ENCODE measurements at regions not wholly inside any gene's neighbourhood (a gene's known extent, or its start where the extent isn't known, plus 50 kb on each side); places are given as distances from the start of the nearest gene placed in this dataset.
A peak's percentile ranks its signal among the peaks of the same experiment; 100 is the strongest.

DNA sequence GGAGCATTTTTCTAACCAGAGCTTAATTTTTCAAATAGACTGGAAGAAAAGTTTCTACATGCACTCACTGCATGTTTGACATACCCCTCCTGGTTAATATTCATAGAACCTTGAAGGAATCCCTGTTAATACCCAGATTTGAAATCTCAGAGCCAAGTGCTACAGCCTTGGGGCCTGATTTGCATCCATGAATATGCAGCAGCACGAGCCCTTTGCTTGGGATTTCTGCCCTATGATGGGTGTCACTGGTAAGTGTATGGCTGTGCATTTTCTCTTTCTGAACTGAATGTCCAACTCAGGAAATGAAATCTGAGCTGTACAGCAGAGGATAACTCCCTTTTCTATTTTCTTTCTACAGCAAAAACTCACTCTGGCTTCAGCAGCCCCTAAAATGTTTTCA is 1157.5 kb downstream of the XPNPEP1 start:
- TF ChIP-seq, protein P1, sequence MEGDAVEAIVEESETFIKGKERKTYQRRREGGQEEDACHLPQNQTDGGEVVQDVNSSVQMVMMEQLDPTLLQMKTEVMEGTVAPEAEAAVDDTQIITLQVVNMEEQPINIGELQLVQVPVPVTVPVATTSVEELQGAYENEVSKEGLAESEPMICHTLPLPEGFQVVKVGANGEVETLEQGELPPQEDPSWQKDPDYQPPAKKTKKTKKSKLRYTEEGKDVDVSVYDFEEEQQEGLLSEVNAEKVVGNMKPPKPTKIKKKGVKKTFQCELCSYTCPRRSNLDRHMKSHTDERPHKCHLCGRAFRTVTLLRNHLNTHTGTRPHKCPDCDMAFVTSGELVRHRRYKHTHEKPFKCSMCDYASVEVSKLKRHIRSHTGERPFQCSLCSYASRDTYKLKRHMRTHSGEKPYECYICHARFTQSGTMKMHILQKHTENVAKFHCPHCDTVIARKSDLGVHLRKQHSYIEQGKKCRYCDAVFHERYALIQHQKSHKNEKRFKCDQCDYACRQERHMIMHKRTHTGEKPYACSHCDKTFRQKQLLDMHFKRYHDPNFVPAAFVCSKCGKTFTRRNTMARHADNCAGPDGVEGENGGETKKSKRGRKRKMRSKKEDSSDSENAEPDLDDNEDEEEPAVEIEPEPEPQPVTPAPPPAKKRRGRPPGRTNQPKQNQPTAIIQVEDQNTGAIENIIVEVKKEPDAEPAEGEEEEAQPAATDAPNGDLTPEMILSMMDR (IDR thresholded peaks at IDR 0.05; ENCODE audit: insufficient read depth, low read length, poor library complexity, severe bottlenecking), result no peak
- H3K36me3 ChIP-seq (ENCODE audit: control insufficient read depth, insufficient read depth, low read length), result no peaks in the 10 kb centered on the region
- no peak overlapping the region for H3K4me3 ChIP-seq (ENCODE audit: low read depth, low read length)
- no peak for DNase-seq (ENCODE audit: low read depth)
- H3K27me3 ChIP-seq (ENCODE audit: control insufficient read depth, insufficient read depth, low read length), result no peaks in the 10 kb centered on the region

- TF ChIP-seq, protein P1 (IDR thresholded peaks at IDR 0.05; ENCODE audit: insufficient read depth, low read length, poor library complexity, severe bottlenecking), result no peak
- Histone ChIP-seq H3K4me3 (ENCODE audit: low read depth, low read length) (no peak overlapping the region), H3K36me3 (ENCODE audit: control insufficient read depth, insufficient read depth, low read length) (no peaks in the 10 kb centered on the region), H3K27me3 (ENCODE audit: control insufficient read depth, insufficient read depth, low read length) (no peaks in the 10 kb centered on the region)
- no peak for DNase-seq (ENCODE audit: low read depth)
These were observed 1165.4 kb downstream of the XPNPEP1 start for GRCh38 chr10:108757946-108758345.

DNA sequence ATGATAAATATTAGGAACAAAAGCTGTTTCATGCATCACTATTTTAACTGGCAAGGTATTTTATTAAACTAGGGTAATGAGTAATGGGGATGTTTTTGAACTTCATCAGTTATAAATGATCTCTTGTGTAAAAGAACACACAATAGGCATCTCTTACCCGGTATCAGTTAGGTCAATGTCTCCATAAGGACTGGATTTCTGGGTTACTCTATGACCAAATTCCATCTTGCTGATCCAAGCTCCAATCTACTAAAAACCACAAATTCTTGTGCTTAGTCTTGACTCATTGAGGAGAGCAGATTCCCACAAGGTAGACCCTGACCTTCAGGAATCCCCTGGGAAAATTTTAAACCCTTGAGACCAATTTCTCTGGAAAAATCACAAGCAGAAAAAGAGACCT is 1167.7 kb downstream of the XPNPEP1 start:
- Histone ChIP-seq H3K36me3 (ENCODE audit: control insufficient read depth, insufficient read depth, low read length) (no peaks in the 10 kb centered on the region), H3K4me3 (ENCODE audit: low read depth, low read length) (no peak overlapping the region), H3K27me3 (ENCODE audit: control insufficient read depth, insufficient read depth, low read length) (no peaks in the 10 kb centered on the region)
- peak; percentile 34 for DNase-seq (ENCODE audit: low read depth)
- TF ChIP-seq, protein P1 (IDR thresholded peaks at IDR 0.05; ENCODE audit: insufficient read depth, low read length, poor library complexity, severe bottlenecking), result no peak

- no peak overlapping the region for H3K4me3 ChIP-seq (ENCODE audit: low read depth, low read length)
- no peak for DNase-seq (ENCODE audit: low read depth)
- TF ChIP-seq, protein P1 (IDR thresholded peaks at IDR 0.05; ENCODE audit: insufficient read depth, low read length, poor library complexity, severe bottlenecking), result no peak
- H3K27me3 ChIP-seq (ENCODE audit: control insufficient read depth, insufficient read depth, low read length), result no peaks in the 10 kb centered on the region
- no peaks in the 10 kb centered on the region for H3K36me3 ChIP-seq (ENCODE audit: control insufficient read depth, insufficient read depth, low read length)
These were observed 1170.0 kb downstream of the XPNPEP1 start for GRCh38 chr10:108753326-108753725.

DNA sequence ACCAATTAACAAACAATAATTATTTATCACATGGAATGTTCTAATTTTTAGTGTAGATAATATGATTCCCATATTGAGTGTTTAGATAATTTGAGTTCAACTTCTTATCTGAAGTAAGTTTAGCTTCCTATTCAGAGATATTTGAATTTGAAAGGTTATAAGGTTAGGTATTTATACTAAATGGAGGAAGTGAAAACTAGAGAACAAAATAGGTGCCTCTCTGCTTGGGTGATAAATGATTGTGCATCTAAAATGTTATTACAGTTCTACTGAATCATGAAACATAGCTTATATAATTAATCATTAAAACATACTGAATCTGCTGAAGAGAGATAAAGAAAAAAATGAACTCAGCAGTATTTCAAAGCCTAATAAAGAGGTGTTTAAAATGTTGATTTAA is 1174.3 kb downstream of the XPNPEP1 start:
- DNase-seq (ENCODE audit: low read depth), result no peak
- TF ChIP-seq, protein P1 (IDR thresholded peaks at IDR 0.05; ENCODE audit: insufficient read depth, low read length, poor library complexity, severe bottlenecking), result no peak
- H3K27me3 ChIP-seq (ENCODE audit: control insufficient read depth, insufficient read depth, low read length), result no peaks in the 10 kb centered on the region

GRCh38 chr10:108736111-108736510 is 1187.2 kb downstream of the XPNPEP1 start:
- Histone ChIP-seq H3K4me3 (ENCODE audit: low read depth, low read length) (no peak overlapping the region), H3K36me3 (ENCODE audit: control insufficient read depth, insufficient read depth, low read length) (no peaks in the 10 kb centered on the region), H3K27me3 (ENCODE audit: control insufficient read depth, insufficient read depth, low read length) (no peaks in the 10 kb centered on the region)
- DNase-seq (ENCODE audit: low read depth), result no peak
- TF ChIP-seq, protein P1 (IDR thresholded peaks at IDR 0.05; ENCODE audit: insufficient read depth, low read length, poor library complexity, severe bottlenecking), result no peak

More for the DNA sequence above, 1174.3 kb downstream of the XPNPEP1 start:
- no peaks in the 10 kb centered on the region for H3K36me3 ChIP-seq (ENCODE audit: control insufficient read depth, insufficient read depth, low read length)
- no peak overlapping the region for H3K4me3 ChIP-seq (ENCODE audit: low read depth, low read length)
